HepG2 (cell line): ENCODE measurements at regions not wholly inside any gene's neighbourhood (a gene's known extent, or its start where the extent isn't known, plus 50 kb on each side); places are given as distances from the start of the nearest gene placed in this dataset.

Source experiments
- ATAC-seq: fragments of 200-7000 bp; cut with Tn5 transposase; 3 replicates; pipeline ENCODE4 v1.9.1; 2020; ENCODE audit warnings: mild to moderate bottlenecking, moderate library complexity
- BruUV-seq: library from RNA; stranded (reverse); fragments of 400-500 nt; replicated peaks from 2 replicates; lab custom pipeline; 2021; lab: Mats Ljungman, UMichigan
- CTCF ChIA-PET: fragments of 300-600 bp; formaldehyde crosslinking; extraction: SDS; loops from one replicate; lab custom pipeline; 2021; ENCODE audit warnings: low total read pairs, inconsistent platforms, low intra/inter-chr PET ratio; lab: Yijun Ruan, JAX
- POLR2A ChIA-PET: fragments of 350-600 bp; sonication (Branson Sonifier 250); formaldehyde crosslinking; loops from one replicate; lab custom pipeline; 2020; ENCODE audit warnings: antibody characterized with exemption, inconsistent platforms; lab: Yijun Ruan, JAX
- DNase-seq: peaks from one replicate; pipeline ENCODE4 v3.0.0-alpha.2; 2015; ENCODE audit warnings: low spot score
- FAIRE-seq: peaks from 3 replicates; lab custom pipeline; 2011; peaks lifted over from hg19 to GRCh38; lab: Jason Lieb, UNC
- H2AFZ ChIP-seq: one replicate; pipeline ENCODE4 v1.6.1; 2011; ENCODE audit warnings: low read length, inconsistent platforms
- H3K27ac ChIP-seq: fragments of 300-600 bp; 3 replicates; pipeline ENCODE4 v1.8.0; 2011; ENCODE audit warnings: mixed run types, mild to moderate bottlenecking, mixed read lengths, low read length, inconsistent platforms; ENCODE audit not compliant: insufficient read depth; ENCODE audit errors: extremely low read length
- H3K27me3 ChIP-seq, 2 experiments: fragments of 200-600 bp in 1 of 2; 2 replicates in 1 of 2; 3 replicates in 1 of 2; pipeline versions ENCODE4 v1.6.0 to v1.8.0; 2011; ENCODE audit warnings: low read length in 2 of 2, mild to moderate bottlenecking in 2 of 2, moderate library complexity in 2 of 2, inconsistent platforms in 1 of 2; ENCODE audit not compliant: insufficient read depth in 2 of 2, control insufficient read depth in 1 of 2
- H3K36me3 ChIP-seq, 2 experiments: fragments of 200-600 bp in 1 of 2; replicated peaks in 1 of 2; 2 replicates in 1 of 2; 3 replicates in 1 of 2; pipeline versions ENCODE4 v1.5.1 to v1.8.0; 2011; ENCODE audit warnings: low read length in 2 of 2, inconsistent platforms in 1 of 2; ENCODE audit not compliant: insufficient read depth in 2 of 2, control insufficient read depth in 1 of 2
- H3K4me1 ChIP-seq: 2 replicates; pipeline ENCODE4 v1.5.1; 2012; ENCODE audit warnings: low read length, inconsistent platforms; ENCODE audit not compliant: insufficient read depth
- H3K4me2 ChIP-seq: 2 replicates; pipeline ENCODE4 v1.6.0; 2011; ENCODE audit warnings: low read depth, low read length, inconsistent platforms
- H3K4me3 ChIP-seq, 3 experiments: fragments of 200-600 bp in 1 of 3; sonication (generic), shearing (Covaris generic) in 1 of 3; replicated peaks in 1 of 3; 2 replicates each; pipeline ENCODE4 v1.5.1; 2011 to 2016; ENCODE audit warnings: low read length in 3 of 3, inconsistent platforms in 2 of 3, low read depth in 2 of 3, mild to moderate bottlenecking in 2 of 3, control low read depth in 1 of 3, mixed read lengths in 1 of 3; ENCODE audit not compliant: insufficient read depth in 1 of 3
- H3K79me2 ChIP-seq: one replicate; pipeline ENCODE4 v1.6.1; 2011; ENCODE audit warnings: low read length, inconsistent platforms; ENCODE audit not compliant: insufficient read depth
- H3K9ac ChIP-seq: 2 replicates; pipeline ENCODE4 v1.6.0; 2011; ENCODE audit warnings: mild to moderate bottlenecking, low read depth, low read length, inconsistent platforms; ENCODE audit not compliant: insufficient read depth
- H3K9me3 ChIP-seq: 2 replicates; pipeline ENCODE4 v1.5.1; 2012; ENCODE audit warnings: mild to moderate bottlenecking, low read length
- H4K20me1 ChIP-seq: 2 replicates; pipeline ENCODE4 v1.6.0; 2011; ENCODE audit warnings: inconsistent platforms, mild to moderate bottlenecking, low read length, moderate library complexity; ENCODE audit not compliant: insufficient read depth
- GPN1 ChIP-seq: sonication (generic); formaldehyde crosslinking; IDR thresholded peaks from 2 replicates; pipeline ENCODE4 v1.5.1; 2020; ENCODE audit warnings: missing genetic modification reagents, borderline replicate concordance
- HNF4G ChIP-seq, 2 experiments: sonication (generic) in 1 of 2; formaldehyde crosslinking in 1 of 2; IDR thresholded peaks; 2 replicates each; pipeline versions ENCODE4 v1.4.0 to v1.6.1; 2011 to 2020; ENCODE audit warnings: borderline replicate concordance in 2 of 2, low read depth in 2 of 2, mild to moderate bottlenecking in 2 of 2, low read length in 1 of 2, missing genetic modification reagents in 1 of 2, moderate library complexity in 1 of 2
- JUN ChIP-seq: sonication (generic); formaldehyde crosslinking; IDR thresholded peaks from 2 replicates; pipeline ENCODE4 v1.4.0; 2020; ENCODE audit warnings: mild to moderate bottlenecking, missing genetic modification reagents
- SAP130 ChIP-seq: IDR thresholded peaks from 2 replicates; pipeline ENCODE4 v1.6.1; 2016; ENCODE audit warnings: low read depth
- SRF ChIP-seq: IDR thresholded peaks from 2 replicates; pipeline ENCODE4 v1.6.1; 2011; ENCODE audit warnings: mild to moderate bottlenecking, low read depth, low read length, moderate library complexity
- TBX3 ChIP-seq: fragments of 450-650 bp; IDR thresholded peaks from 2 replicates; pipeline ENCODE4 v1.6.1; 2017; ENCODE audit warnings: antibody characterized with exemption, mild to moderate bottlenecking, inconsistent platforms, borderline replicate concordance
- ZKSCAN1 ChIP-seq: fragments of 150-350 bp; IDR thresholded peaks from 2 replicates; pipeline ENCODE4 v1.6.1; 2014; ENCODE audit warnings: low read length
- ZNF17 ChIP-seq: sonication (generic); formaldehyde crosslinking; IDR thresholded peaks from 2 replicates; pipeline ENCODE4 v1.5.0; 2020; ENCODE audit warnings: mild to moderate bottlenecking, missing genetic modification reagents
- ZNF296 ChIP-seq: sonication (generic); formaldehyde crosslinking; conservative IDR thresholded peaks from 2 replicates; pipeline ENCODE4 v1.5.0; 2020; ENCODE audit warnings: mild to moderate bottlenecking, missing genetic modification reagents
- ZNF546 ChIP-seq: sonication (generic); formaldehyde crosslinking; conservative IDR thresholded peaks from 2 replicates; pipeline ENCODE4 v1.8.1; 2023; ENCODE audit warnings: mild to moderate bottlenecking, missing genetic modification reagents
- ZNF839 ChIP-seq: sonication (generic); formaldehyde crosslinking; IDR thresholded peaks from 2 replicates; pipeline ENCODE4 v1.4.0; 2020; ENCODE audit warnings: missing genetic modification reagents, mild to moderate bottlenecking, borderline replicate concordance
- whole genome bisulfite sequencing: methylation state at CpG from one replicate; pipeline ENCODE4 v1.1.6; 2017; ENCODE audit warnings: low lambda C conversion rate; 5-methylcytosine and 5-hydroxymethylcytosine counted together
- in situ Hi-C: cut with HindIII; loops from 2 replicates; pipeline ENCODE4 v1.10.0; 2017; ENCODE audit warnings: low pct_unique_long_range_greater_than_20kb; ENCODE audit not compliant: extremely low pct_ligation_motif_present
- intact Hi-C: fragments of 100-400 bp; cut with micrococcal nuclease; formaldehyde crosslinking; loops from one replicate; pipeline ENCODE4 v1.10.0; 2022; ENCODE audit not compliant: unreplicated experiment
- TF ChIP-seq, protein P1 (sequence below): sonication (generic); formaldehyde crosslinking; IDR thresholded peaks from 2 replicates; pipeline ENCODE4 v1.4.0; 2020; ENCODE audit warnings: mild to moderate bottlenecking, missing genetic modification reagents

DNA sequence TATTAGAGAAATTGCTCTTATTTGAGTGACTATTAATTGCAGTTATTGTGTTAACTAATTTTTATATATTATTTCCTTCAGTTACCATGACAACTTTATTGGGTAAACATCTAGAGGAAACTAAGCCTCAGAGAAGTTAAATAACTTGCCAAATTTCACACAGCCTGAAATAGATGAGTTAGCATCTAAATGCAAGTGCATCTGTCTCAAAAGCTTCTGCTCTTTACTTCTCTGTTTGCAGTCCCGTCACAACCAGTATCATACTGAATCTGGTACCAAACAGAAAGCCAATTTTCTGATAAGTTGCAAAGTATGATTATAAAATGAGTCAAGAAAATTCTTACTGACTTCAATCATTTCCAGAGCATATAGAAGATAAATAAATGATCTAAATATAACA is 1544.9 kb upstream of the PCDH7 start:
- no TSS peak for BruUV-seq
- Histone ChIP-seq H3K4me3 (no peak overlapping the region), H4K20me1 (no peaks in the 10 kb centered on the region), H3K4me1 (no peaks in the 10 kb centered on the region)
- POLR2A ChIA-PET: no interaction called here
- TF ChIP-seq ZNF17 (CRISPR knock-in tag): no peak
- no peak for TF ChIP-seq ZNF839 (CRISPR knock-in tag)
- no peak for TF ChIP-seq SRF
- TF ChIP-seq SAP130 (CRISPR knock-in tag): no peak
- no peak for TF ChIP-seq ZNF296 (CRISPR knock-in tag)
- TF ChIP-seq, protein P1, sequence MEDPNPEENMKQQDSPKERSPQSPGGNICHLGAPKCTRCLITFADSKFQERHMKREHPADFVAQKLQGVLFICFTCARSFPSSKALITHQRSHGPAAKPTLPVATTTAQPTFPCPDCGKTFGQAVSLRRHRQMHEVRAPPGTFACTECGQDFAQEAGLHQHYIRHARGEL: no peak
- TF ChIP-seq GPN1 (CRISPR knock-in tag): no peak
- no peak for TF ChIP-seq JUN (CRISPR knock-in tag)
- no peak for TF ChIP-seq TBX3
- TF ChIP-seq ZNF546 (CRISPR knock-in tag): no peak
- TF ChIP-seq HNF4G (IDR thresholded peaks at IDR 0.05; ENCODE audit: borderline replicate concordance, low read depth, low read length): no peak
- TF ChIP-seq HNF4G (CRISPR knock-in tag; IDR thresholded peaks at IDR 0.05; ENCODE audit: borderline replicate concordance, low read depth): no peak
- TF ChIP-seq ZKSCAN1: no peak
- TF ChIP-seq, all 625 proteins: peak for 0
- WGBS: 3% methylated on average over 1 of the region's 1 CpG
- H3K27me3 ChIP-seq: no peaks in the 10 kb centered on the region
- H3K36me3 ChIP-seq: no peaks in the 10 kb centered on the region
- H3K9ac ChIP-seq: no peak overlapping the region
- H2AFZ ChIP-seq: no peak overlapping the region
- no peak for ATAC-seq
- intact Hi-C loops (no loop called here), in situ Hi-C loops (no loop called here)
- CTCF ChIA-PET: no interaction called here
- peaks cover 53% of the 10 kb centered on the region for H3K9me3 ChIP-seq
- H3K4me2 ChIP-seq: no peak overlapping the region
- no peaks in the 10 kb centered on the region for H3K79me2 ChIP-seq
- H3K27ac ChIP-seq: no peak overlapping the region
- FAIRE-seq: no peak
- DNase-seq: no peak
